22Rv1 (cell line): ENCODE measurements at regions not wholly inside any gene's neighbourhood (a gene's known extent, or its start where the extent isn't known, plus 50 kb on each side); places are given as distances from the start of the nearest gene placed in this dataset.

ENCODE experiments used
- ZFX ChIP-seq: fragments of 450-650 bp; IDR thresholded peaks from 2 replicates; pipeline ENCODE4 v1.6.1; 2017; ENCODE audit warnings: antibody characterized with exemption, borderline replicate concordance
- TF ChIP-seq, protein P1 (sequence below): fragments of 450-650 bp; IDR thresholded peaks from 2 replicates; pipeline ENCODE4 v1.5.1; 2017; ENCODE audit warnings: mild to moderate bottlenecking

- TF ChIP-seq, protein P1, sequence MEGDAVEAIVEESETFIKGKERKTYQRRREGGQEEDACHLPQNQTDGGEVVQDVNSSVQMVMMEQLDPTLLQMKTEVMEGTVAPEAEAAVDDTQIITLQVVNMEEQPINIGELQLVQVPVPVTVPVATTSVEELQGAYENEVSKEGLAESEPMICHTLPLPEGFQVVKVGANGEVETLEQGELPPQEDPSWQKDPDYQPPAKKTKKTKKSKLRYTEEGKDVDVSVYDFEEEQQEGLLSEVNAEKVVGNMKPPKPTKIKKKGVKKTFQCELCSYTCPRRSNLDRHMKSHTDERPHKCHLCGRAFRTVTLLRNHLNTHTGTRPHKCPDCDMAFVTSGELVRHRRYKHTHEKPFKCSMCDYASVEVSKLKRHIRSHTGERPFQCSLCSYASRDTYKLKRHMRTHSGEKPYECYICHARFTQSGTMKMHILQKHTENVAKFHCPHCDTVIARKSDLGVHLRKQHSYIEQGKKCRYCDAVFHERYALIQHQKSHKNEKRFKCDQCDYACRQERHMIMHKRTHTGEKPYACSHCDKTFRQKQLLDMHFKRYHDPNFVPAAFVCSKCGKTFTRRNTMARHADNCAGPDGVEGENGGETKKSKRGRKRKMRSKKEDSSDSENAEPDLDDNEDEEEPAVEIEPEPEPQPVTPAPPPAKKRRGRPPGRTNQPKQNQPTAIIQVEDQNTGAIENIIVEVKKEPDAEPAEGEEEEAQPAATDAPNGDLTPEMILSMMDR: no peak
- no peak for TF ChIP-seq ZFX
Observed at GRCh38 chr7:35549781-35550180, 145.2 kb downstream of the HERPUD2 start.
